Mesenchymal stem cell (in vitro differentiated cells and primary cell): ENCODE measurements at regions not wholly inside any gene's neighbourhood (a gene's known extent, or its start where the extent isn't known, plus 50 kb on each side); places are given as distances from the start of the nearest gene placed in this dataset.

Source experiments
- DNase-seq: peaks from one replicate; pipeline ENCODE4 v3.0.0-alpha.2; 2013
- H2AFZ ChIP-seq: one replicate; pipeline ENCODE4 v1.6.1; 2013; ENCODE audit warnings: low read depth, mild to moderate bottlenecking, control low read depth, inconsistent platforms, low read length, moderate library complexity
- H2AK5ac ChIP-seq: 2 replicates; pipeline ENCODE4 v1.6.1; 2013; ENCODE audit warnings: low read length, moderate library complexity, mild to moderate bottlenecking, inconsistent platforms; ENCODE audit not compliant: severe bottlenecking
- H2BK120ac ChIP-seq: one replicate; pipeline ENCODE4 v1.6.1; 2013; ENCODE audit warnings: low read depth, mild to moderate bottlenecking, inconsistent platforms, low read length, moderate library complexity
- H2BK12ac ChIP-seq, 2 experiments: one replicate each; pipeline ENCODE4 v1.6.1; 2013; ENCODE audit warnings: inconsistent platforms in 2 of 2, low read length in 2 of 2, mild to moderate bottlenecking in 2 of 2, moderate library complexity in 2 of 2, control low read depth in 1 of 2
- H2BK15ac ChIP-seq: one replicate; pipeline ENCODE4 v1.6.1; 2013; ENCODE audit warnings: mild to moderate bottlenecking, low read depth, inconsistent platforms; ENCODE audit not compliant: poor library complexity, severe bottlenecking
- H2BK5ac ChIP-seq: 2 replicates; pipeline ENCODE4 v1.6.1; 2013; ENCODE audit warnings: low read depth, mild to moderate bottlenecking, low read length, control low read depth, inconsistent platforms; ENCODE audit not compliant: poor library complexity, severe bottlenecking
- H3K14ac ChIP-seq, 2 experiments: one replicate each; pipeline ENCODE4 v1.6.1; 2013; ENCODE audit warnings: inconsistent platforms in 2 of 2, low read length in 2 of 2, control low read depth in 1 of 2, mild to moderate bottlenecking in 1 of 2, moderate library complexity in 1 of 2
- H3K18ac ChIP-seq, 2 experiments: one replicate each; pipeline ENCODE4 v1.6.1; 2013; ENCODE audit warnings: inconsistent platforms in 2 of 2, low read length in 2 of 2, control low read depth in 1 of 2, low read depth in 1 of 2, mild to moderate bottlenecking in 1 of 2
- H3K23ac ChIP-seq, 2 experiments: one replicate each; pipeline ENCODE4 v1.6.1; 2013; ENCODE audit warnings: inconsistent platforms in 2 of 2, low read length in 2 of 2, mild to moderate bottlenecking in 2 of 2, moderate library complexity in 2 of 2, control low read depth in 1 of 2
- H3K27ac ChIP-seq: 2 replicates; pipeline ENCODE4 v1.5.1; 2013; ENCODE audit warnings: mild to moderate bottlenecking, moderate library complexity, low read length, control low read depth, inconsistent platforms; ENCODE audit not compliant: poor library complexity, severe bottlenecking
- H3K27me3 ChIP-seq, 2 experiments: 2 replicates each; pipeline versions ENCODE4 v1.6.1 to v1.7.0; 2013; ENCODE audit warnings: low read length in 2 of 2, mild to moderate bottlenecking in 2 of 2, moderate library complexity in 2 of 2, control low read depth in 1 of 2, inconsistent platforms in 1 of 2; ENCODE audit not compliant: control insufficient read depth in 1 of 2, insufficient read depth in 1 of 2
- H3K36me3 ChIP-seq, 2 experiments: 2 replicates each; pipeline versions ENCODE4 v1.6.1 to v1.7.0; 2013; ENCODE audit warnings: low read length in 2 of 2, control low read depth in 1 of 2, inconsistent platforms in 1 of 2, low read depth in 1 of 2, mild to moderate bottlenecking in 1 of 2; ENCODE audit not compliant: insufficient read depth in 2 of 2, control insufficient read depth in 1 of 2
- H3K4ac ChIP-seq, 2 experiments: one replicate each; pipeline ENCODE4 v1.6.1; 2013; ENCODE audit warnings: inconsistent platforms in 2 of 2, low read length in 2 of 2, mild to moderate bottlenecking in 2 of 2, moderate library complexity in 2 of 2, control low read depth in 1 of 2, low read depth in 1 of 2
- H3K4me1 ChIP-seq: 2 replicates; pipeline ENCODE4 v1.6.1; 2013; ENCODE audit warnings: low read depth, low read length, control low read depth; ENCODE audit not compliant: control insufficient read depth, insufficient read depth
- H3K4me2 ChIP-seq: 2 replicates; pipeline ENCODE4 v1.6.1; 2013; ENCODE audit warnings: low read length, mild to moderate bottlenecking, inconsistent platforms; ENCODE audit not compliant: poor library complexity, severe bottlenecking
- H3K4me3 ChIP-seq, 2 experiments: 2 replicates each; pipeline versions ENCODE4 v1.5.1 to v1.7.0; 2013; ENCODE audit warnings: low read length in 2 of 2, mild to moderate bottlenecking in 2 of 2, control low read depth in 1 of 2, low read depth in 1 of 2; ENCODE audit not compliant: insufficient read depth in 1 of 2
- H3K79me1 ChIP-seq: replicated peaks from 2 replicates; pipeline ENCODE4 v1.6.1; 2013; ENCODE audit warnings: mild to moderate bottlenecking, control low read depth, low read length, inconsistent platforms; ENCODE audit not compliant: poor library complexity, severe bottlenecking
- H3K9ac ChIP-seq: 2 replicates; pipeline ENCODE4 v1.7.0; 2013; ENCODE audit warnings: mild to moderate bottlenecking, low read length, moderate library complexity
- H3K9me3 ChIP-seq: 2 replicates; pipeline ENCODE4 v1.7.0; 2013; ENCODE audit warnings: mild to moderate bottlenecking, low read length; ENCODE audit not compliant: control insufficient read depth
- H4K8ac ChIP-seq: one replicate; pipeline ENCODE4 v1.6.1; 2013; ENCODE audit warnings: inconsistent platforms, mild to moderate bottlenecking, low read length, moderate library complexity
- H4K91ac ChIP-seq: one replicate; pipeline ENCODE4 v1.6.1; 2013; ENCODE audit warnings: mild to moderate bottlenecking, low read length, inconsistent platforms
- WGBS: methylation state at CpG from one replicate; pipeline ENCODE4 v1.1.7; 2013; ENCODE audit warnings: mixed read lengths; 5-methylcytosine and 5-hydroxymethylcytosine counted together

GRCh38 chr6:131381709-131382093 lies 191.3 kb upstream of the ARG1 start:
- Histone ChIP-seq H3K79me1 (no peaks in the 10 kb centered on the region), H3K27ac (no peak overlapping the region), H2BK15ac (no peak overlapping the region), H2BK120ac (no peak overlapping the region), H2AK5ac (no peak overlapping the region), H3K23ac (no peak overlapping the region), H2BK12ac (no peak overlapping the region), H3K27me3 (peaks cover 0 to 4% of the 10 kb centered on the region in 2 experiments), H3K4me2 (no peak overlapping the region), H3K4ac (no peak overlapping the region), H2AFZ (no peak overlapping the region), H3K18ac (no peak overlapping the region), H3K36me3 (no peaks in the 10 kb centered on the region), H2BK5ac (no peak overlapping the region), H3K9ac (no peak overlapping the region), H3K4me3 (no peak overlapping the region), H4K8ac (no peak overlapping the region), H3K9me3 (no peaks in the 10 kb centered on the region), H3K4me1 (no peaks in the 10 kb centered on the region), H4K91ac (no peak overlapping the region), H3K14ac (no peak overlapping the region)
- no peak for DNase-seq
- WGBS = 82% methylated on average over 6 of the region's 7 CpGs

GRCh38 chr6:131382631-131383030 lies 190.4 kb upstream of the ARG1 start:
- no peaks in the 10 kb centered on the region for H3K9me3 ChIP-seq
- H2AK5ac ChIP-seq = no peak overlapping the region
- H2BK5ac ChIP-seq = no peak overlapping the region
- H2AFZ ChIP-seq = no peak overlapping the region
- no peak overlapping the region for H3K23ac ChIP-seq
- H3K4ac ChIP-seq = no peak overlapping the region
- H3K36me3 ChIP-seq = no peaks in the 10 kb centered on the region
- H3K18ac ChIP-seq = no peak overlapping the region
- H3K79me1 ChIP-seq = no peaks in the 10 kb centered on the region
- WGBS = 90% methylated on average over 10 of the region's 10 CpGs
- H3K27ac ChIP-seq = no peak overlapping the region
- peaks cover 0 to 4% of the 10 kb centered on the region in 2 experiments for H3K27me3 ChIP-seq
- no peaks in the 10 kb centered on the region for H3K4me1 ChIP-seq
- no peak overlapping the region for H4K91ac ChIP-seq
- no peak overlapping the region for H3K14ac ChIP-seq
- H3K4me3 ChIP-seq = no peak overlapping the region
- H2BK15ac ChIP-seq = no peak overlapping the region
- H3K4me2 ChIP-seq = no peak overlapping the region
- DNase-seq = no peak
- H2BK12ac ChIP-seq = no peak overlapping the region
- no peak overlapping the region for H2BK120ac ChIP-seq
- no peak overlapping the region for H4K8ac ChIP-seq
- H3K9ac ChIP-seq = no peak overlapping the region

- no peak overlapping the region for H2BK120ac ChIP-seq
- H3K18ac ChIP-seq = no peak overlapping the region
- no peak overlapping the region for H3K4ac ChIP-seq
- H2BK5ac ChIP-seq = no peak overlapping the region
- H3K79me1 ChIP-seq = no peaks in the 10 kb centered on the region
- no peak overlapping the region for H3K9ac ChIP-seq
- H3K4me1 ChIP-seq = no peaks in the 10 kb centered on the region
- no peaks in the 10 kb centered on the region for H3K9me3 ChIP-seq
- no peak overlapping the region for H3K4me3 ChIP-seq
- WGBS = 88% methylated on average over 4 of the region's 6 CpGs
- peaks cover 3 to 8% of the 10 kb centered on the region in 2 experiments for H3K27me3 ChIP-seq
- H2BK15ac ChIP-seq = no peak overlapping the region
- H3K23ac ChIP-seq = no peak overlapping the region
- no peak overlapping the region for H3K4me2 ChIP-seq
- H3K27ac ChIP-seq = no peak overlapping the region
- no peak overlapping the region for H4K8ac ChIP-seq
- H2BK12ac ChIP-seq = no peak overlapping the region
- no peak for DNase-seq
- H2AFZ ChIP-seq = no peak overlapping the region
- H3K36me3 ChIP-seq = no peaks in the 10 kb centered on the region
- H3K14ac ChIP-seq = no peak overlapping the region
- H2AK5ac ChIP-seq = no peak overlapping the region
- no peak overlapping the region for H4K91ac ChIP-seq
Measured at GRCh38 chr6:131383421-131384411, 189.3 kb upstream of the ARG1 start.

- no peak overlapping the region for H3K4me3 ChIP-seq
- no peak overlapping the region for H2BK120ac ChIP-seq
- no peak overlapping the region for H3K14ac ChIP-seq
- H2AFZ ChIP-seq = no peak overlapping the region
- H3K9me3 ChIP-seq = no peaks in the 10 kb centered on the region
- no peak overlapping the region for H2BK5ac ChIP-seq
- WGBS = 87% methylated on average over 2 of the region's 5 CpGs
- no peak overlapping the region for H3K9ac ChIP-seq
- peaks cover 4 to 8% of the 10 kb centered on the region in 2 experiments for H3K27me3 ChIP-seq
- H3K18ac ChIP-seq = no peak overlapping the region
- H3K27ac ChIP-seq = no peak overlapping the region
- H3K4ac ChIP-seq = no peak overlapping the region
- no peak overlapping the region for H2BK15ac ChIP-seq
- H2AK5ac ChIP-seq = no peak overlapping the region
- H3K4me2 ChIP-seq = no peak overlapping the region
- no peak overlapping the region for H3K23ac ChIP-seq
- no peak for DNase-seq
- H2BK12ac ChIP-seq = no peak overlapping the region
- no peaks in the 10 kb centered on the region for H3K4me1 ChIP-seq
- H4K91ac ChIP-seq = no peak overlapping the region
- no peaks in the 10 kb centered on the region for H3K36me3 ChIP-seq
- no peaks in the 10 kb centered on the region for H3K79me1 ChIP-seq
- no peak overlapping the region for H4K8ac ChIP-seq
Measured at GRCh38 chr6:131387562-131388447, 185.2 kb upstream of the ARG1 start.
